ENCODE measurements at regions not wholly inside any gene's neighbourhood (a gene's known extent, or its start where the extent isn't known, plus 50 kb on each side); places are given as distances from the start of the nearest gene placed in this dataset.

- DNase-seq (no peak), ATAC-seq (no peak)
- no peaks in the 10 kb centered on the region for H3K36me3 ChIP-seq
- H3K4me3 ChIP-seq, result no peak overlapping the region
- TF ChIP-seq CTCF (IDR thresholded peaks at IDR 0.05), result no peak
- H3K4me1 ChIP-seq, result peaks cover 0 to 4% (median 0%) of the 10 kb centered on the region in 9 donors
- WGBS, 2 donors, result 68 to 72% methylated on average over 7 of the region's 7 CpGs
- no peaks in the 10 kb centered on the region for H3K9me3 ChIP-seq
- intact Hi-C loops (cut with DNase I), result no loop called here
- no peak overlapping the region for H3K27ac ChIP-seq
- no peaks in the 10 kb centered on the region for H3K27me3 ChIP-seq
These were observed 134.5 kb upstream of the AADACL2 start for GRCh38 chr3:151599103-151599672.

GRCh38 chr3:151596940-151597339 lies 136.1 kb upstream of the IGSF10 start:
- no peak for TF ChIP-seq CTCF (IDR thresholded peaks at IDR 0.05)
- Histone ChIP-seq H3K9me3 (no peaks in the 10 kb centered on the region), H3K36me3 (no peaks in the 10 kb centered on the region), H3K4me3 (no peak overlapping the region), H3K27ac (no peak overlapping the region), H3K4me1 (peaks cover 0 to 4% (median 0%) of the 10 kb centered on the region in 9 donors), H3K27me3 (no peaks in the 10 kb centered on the region)
- no peak for DNase-seq
- ATAC-seq, result no peak
- 84 to 85% methylated on average over 5 of the region's 5 CpGs for WGBS, 2 donors
- intact Hi-C loops (cut with DNase I), result no loop called here

DNA sequence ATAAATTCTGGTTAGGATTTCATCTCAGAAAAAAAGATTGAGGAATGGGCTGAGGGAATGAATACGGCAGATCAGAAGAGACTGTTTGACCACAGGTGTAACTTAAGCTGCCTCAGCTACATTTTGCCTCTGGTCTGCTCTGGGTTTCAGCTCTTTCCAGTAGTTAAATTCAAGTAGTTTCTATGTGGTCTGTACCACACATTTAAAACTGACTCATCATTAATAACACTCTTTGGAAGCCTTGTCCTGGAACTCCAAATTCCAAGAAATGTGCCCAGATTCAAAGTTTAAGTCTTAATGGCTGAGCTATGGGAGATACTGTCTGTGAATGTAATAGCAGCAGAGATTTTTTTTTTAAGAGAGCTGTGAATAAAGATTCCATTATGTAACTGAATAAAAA lies 133.1 kb upstream of the IGSF10 start:
- Histone ChIP-seq H3K27ac (no peak overlapping the region), H3K36me3 (no peaks in the 10 kb centered on the region), H3K4me3 (no peak overlapping the region), H3K4me1 (no peaks in the 10 kb centered on the region), H3K27me3 (no peaks in the 10 kb centered on the region), H3K9me3 (no peaks in the 10 kb centered on the region)
- TF ChIP-seq CTCF (IDR thresholded peaks at IDR 0.05), result no peak
- intact Hi-C loops (cut with DNase I), result no loop called here
- no peak for ATAC-seq
- DNase-seq, result no peak
- WGBS, 2 donors, result 85 to 88% methylated on average over 1 of the region's 1 CpG

- intact Hi-C loops (cut with DNase I), result no loop called here
- no peaks in the 10 kb centered on the region for H3K36me3 ChIP-seq
- H3K27me3 ChIP-seq, result no peaks in the 10 kb centered on the region
- no peaks in the 10 kb centered on the region for H3K9me3 ChIP-seq
- no peak overlapping the region for H3K4me3 ChIP-seq
- H3K4me1 ChIP-seq, result no peaks in the 10 kb centered on the region
- DNase-seq (no peak), ATAC-seq (no peak)
- no peak for TF ChIP-seq CTCF (IDR thresholded peaks at IDR 0.05)
- H3K27ac ChIP-seq, result no peak overlapping the region
These were observed 131.4 kb upstream of the IGSF10 start for GRCh38 chr3:151592287-151592686.
